ENCODE measurements at regions not wholly inside any gene's neighbourhood (a gene's known extent, or its start where the extent isn't known, plus 50 kb on each side); places are given as distances from the start of the nearest gene placed in this dataset.

- TF ChIP-seq TP53 (CRISPR knock-in tag; IDR thresholded peaks at IDR 0.05) (no peak), ESRRA (CRISPR knock-in tag; IDR thresholded peaks at IDR 0.05; ENCODE audit: borderline replicate concordance) (no peak), CTCF (IDR thresholded peaks at IDR 0.05) (no peak), MAX (CRISPR knock-in tag; IDR thresholded peaks at IDR 0.05) (no peak), ELF4 (CRISPR knock-in tag; IDR thresholded peaks at IDR 0.05; ENCODE audit: low read depth) (no peak), SMAD4 (CRISPR knock-in tag; IDR thresholded peaks at IDR 0.05) (no peak), E2F4 (CRISPR knock-in tag; IDR thresholded peaks at IDR 0.05; ENCODE audit: borderline replicate concordance, low read depth) (no peak), ZNF232 (CRISPR knock-in tag; IDR thresholded peaks at IDR 0.05) (no peak), E2F1 (CRISPR knock-in tag; IDR thresholded peaks at IDR 0.05) (no peak), SMAD3 (CRISPR knock-in tag; IDR thresholded peaks at IDR 0.05; ENCODE audit: borderline replicate concordance) (no peak), NR1H2 (CRISPR knock-in tag; IDR thresholded peaks at IDR 0.05) (no peak)
Measured at GRCh38 chr1:90773812-90774211, 56.7 kb upstream of the BARHL2 start.
